OCI-LY7 (cell line): ENCODE measurements at regions not wholly inside any gene's neighbourhood (a gene's known extent, or its start where the extent isn't known, plus 50 kb on each side); places are given as distances from the start of the nearest gene placed in this dataset.
"Not testable (repeated sequence)": the region's sequence is repeated elsewhere in the genome, so short reads cannot be mapped to it uniquely, and the experiment has no call there.

Experiments used
- BruUV-seq: library from RNA; stranded (reverse); fragments of 400-500 nt; replicated peaks from 2 replicates; lab custom pipeline; 2021; lab: Mats Ljungman, UMichigan
- CTCF ChIA-PET: fragments of 300-600 bp; sonication (Branson Sonifier 250); formaldehyde crosslinking; loops from one replicate; lab custom pipeline; 2022; ENCODE audit warnings: antibody characterized with exemption; ENCODE audit not compliant: unreplicated experiment; lab: Charles Lee
- POLR2A ChIA-PET: fragments of 300-600 bp; sonication (Branson Sonifier 250); formaldehyde crosslinking; loops from one replicate; lab custom pipeline; 2022; ENCODE audit warnings: antibody characterized with exemption; lab: Charles Lee
- DNase-seq: peaks from one replicate; pipeline ENCODE4 v3.0.0-alpha.2; 2015; ENCODE audit warnings: low spot score
- H2AFZ ChIP-seq: fragments of 200-600 bp; sonication (generic), shearing (Covaris generic); 2 replicates; pipeline ENCODE4 v1.6.1; 2014; ENCODE audit warnings: mild to moderate bottlenecking, antibody characterized with exemption, low read length, moderate library complexity
- H3K27ac ChIP-seq: fragments of 200-600 bp; sonication (generic); 2 replicates; pipeline ENCODE4 v1.5.1; 2014; ENCODE audit warnings: mixed run types, low read depth, mild to moderate bottlenecking, moderate library complexity, low read length, inconsistent platforms; ENCODE audit not compliant: poor library complexity, severe bottlenecking
- H3K36me3 ChIP-seq: fragments of 200-600 bp; sonication (generic); 2 replicates; pipeline ENCODE4 v1.6.1; 2014; ENCODE audit warnings: mild to moderate bottlenecking, antibody characterized with exemption, low read length, moderate library complexity, mixed read lengths; ENCODE audit not compliant: insufficient read depth
- H3K4me1 ChIP-seq: fragments of 200-600 bp; sonication (generic); 2 replicates; pipeline ENCODE4 v1.5.1; 2014; ENCODE audit warnings: mild to moderate bottlenecking, low read length; ENCODE audit not compliant: insufficient read depth, poor library complexity, severe bottlenecking
- H3K4me2 ChIP-seq: fragments of 200-600 bp; sonication (generic); 2 replicates; pipeline ENCODE4 v1.6.1; 2014; ENCODE audit warnings: mild to moderate bottlenecking, low read length
- H3K4me3 ChIP-seq: fragments of 200-600 bp; sonication (generic); 2 replicates; pipeline ENCODE4 v1.5.1; 2014; ENCODE audit warnings: mild to moderate bottlenecking, low read depth, low read length; ENCODE audit not compliant: poor library complexity, severe bottlenecking
- H3K79me2 ChIP-seq: fragments of 200-600 bp; sonication (generic); 2 replicates; pipeline ENCODE4 v1.6.1; 2016; ENCODE audit warnings: low read depth, mild to moderate bottlenecking, low read length, moderate library complexity, mixed read lengths; ENCODE audit not compliant: insufficient read depth
- H3K9me2 ChIP-seq: fragments of 200-600 bp; sonication (generic); 2 replicates; pipeline ENCODE4 v1.6.1; 2016; ENCODE audit warnings: mild to moderate bottlenecking, low read length, mixed read lengths; ENCODE audit not compliant: insufficient read depth
- H3K9me3 ChIP-seq: fragments of 200-600 bp; sonication (generic); 2 replicates; pipeline ENCODE4 v1.6.1; 2014; ENCODE audit warnings: mild to moderate bottlenecking, mixed run types, low read length, mixed read lengths
- H4K20me1 ChIP-seq: fragments of 200-600 bp; sonication (generic); 2 replicates; pipeline ENCODE4 v1.6.1; 2014; ENCODE audit warnings: mild to moderate bottlenecking, antibody characterized with exemption, low read length, moderate library complexity, mixed read lengths; ENCODE audit not compliant: insufficient read depth
- CTCF ChIP-seq: fragments of 200-600 bp; sonication (generic); conservative IDR thresholded peaks from 2 replicates; pipeline ENCODE4 v1.5.1; 2014; ENCODE audit warnings: mild to moderate bottlenecking, antibody characterized with exemption, low read length, moderate library complexity, mixed read lengths
- EZH2phosphoT487 ChIP-seq: fragments of 200-600 bp; sonication (generic); IDR thresholded peaks from 2 replicates; pipeline ENCODE4 v1.6.1; 2018; ENCODE audit warnings: low read depth, borderline replicate concordance, mild to moderate bottlenecking, mixed run types, antibody characterized with exemption, low read length, moderate library complexity, mixed read lengths
- intact Hi-C: fragments of 100-400 bp; cut with micrococcal nuclease; formaldehyde crosslinking; loops from one replicate; pipeline ENCODE4 v1.10.0; 2022; ENCODE audit not compliant: unreplicated experiment

- CTCF ChIA-PET: interaction anchor here (0.8 kb wide), 1 partner anchor 50 kb away, joined by 5 read pairs; no protein-coding TSS in a partner anchor
- H3K4me2 ChIP-seq: peak overlapping the region; percentile 42; the same call in 1 of the 2 replicates
- POLR2A ChIA-PET: interaction anchor here (0.7 to 1.6 kb wide), 5 partner anchors 36 to 76 kb away, joined by 3 to 5 read pairs (median 3); no protein-coding TSS in a partner anchor
These were observed 671.2 kb downstream of the UQCRFS1 start for GRCh38 chr19:28541602-28542393.

DNA sequence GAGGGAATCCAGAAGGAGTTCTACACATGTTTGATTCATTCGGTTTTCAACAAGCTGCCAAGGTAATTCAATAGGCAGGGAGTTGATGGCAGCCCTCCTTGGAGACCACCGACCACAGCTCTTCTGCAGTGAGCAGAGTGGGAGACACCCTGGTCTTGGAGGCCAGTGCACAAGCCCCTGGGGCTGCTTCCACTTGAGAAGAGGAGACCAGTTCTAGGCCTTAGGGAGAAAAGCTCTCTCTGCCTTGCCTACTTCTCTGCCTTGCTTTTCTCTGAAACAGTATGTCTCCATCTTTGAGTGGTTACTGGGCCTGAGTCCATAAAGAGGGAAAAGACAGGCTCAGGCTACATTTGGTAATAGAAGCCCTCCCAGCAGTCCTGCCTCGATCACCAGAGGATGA, 671.9 kb downstream of the UQCRFS1 start:
- TF ChIP-seq CTCF (no peak), EZH2phosphoT487 (no peak)
- POLR2A ChIA-PET: interaction anchor here (1.0 kb wide), 1 partner anchor 55 kb away, joined by 3 read pairs; no protein-coding TSS in a partner anchor
- H3K4me1 ChIP-seq: peaks cover 30% of the 10 kb centered on the region

More at GRCh38 chr19:28541602-28542393, 671.2 kb downstream of the UQCRFS1 start:
- Histone ChIP-seq H3K79me2 (no peaks in the 10 kb centered on the region), H3K36me3 (no peaks in the 10 kb centered on the region; the same call in 1 of the 2 replicates), H3K9me2 (no peaks in the 10 kb centered on the region), H4K20me1 (no peaks in the 10 kb centered on the region), H3K4me3 (no peak overlapping the region), H2AFZ (peak overlapping the region; percentile 58), H3K27ac (peak overlapping the region; percentile 69), H3K9me3 (peaks cover 15% of the 10 kb centered on the region; the same call in 1 of the 2 replicates), H3K4me1 (peaks cover 30% of the 10 kb centered on the region)
- intact Hi-C loops: loop anchor here (2.0 kb wide), 1 partner anchor 91 kb away; no protein-coding TSS in a partner anchor
- DNase-seq: no peak
- no peak for TF ChIP-seq EZH2phosphoT487
- no peak for TF ChIP-seq CTCF
- no TSS peak for BruUV-seq

DNA sequence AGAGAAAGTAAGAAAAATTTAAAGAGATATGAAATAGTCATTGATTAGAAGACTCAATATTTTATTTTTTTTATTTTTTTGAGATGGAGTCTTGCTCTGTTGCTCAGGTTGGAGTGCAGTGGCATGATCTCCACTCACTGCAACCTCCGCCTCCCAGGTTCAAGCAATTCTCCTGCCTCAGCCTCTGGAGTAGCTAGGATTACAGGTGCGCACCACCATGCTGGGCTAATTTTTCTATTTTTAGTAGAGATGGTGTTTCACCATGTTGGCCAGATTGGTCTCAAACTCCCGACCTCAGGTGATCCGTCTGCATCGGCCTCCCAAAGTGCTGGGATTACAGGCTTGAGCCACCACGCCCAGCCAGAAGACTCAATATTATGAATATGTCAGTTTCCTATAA, 672.6 kb downstream of the UQCRFS1 start:
- H3K36me3 ChIP-seq, H3K4me2 ChIP-seq, H3K9me2 ChIP-seq, H3K27ac ChIP-seq, intact Hi-C loops, DNase-seq, POLR2A ChIA-PET, H2AFZ ChIP-seq, H3K79me2 ChIP-seq, H4K20me1 ChIP-seq, BruUV-seq, H3K4me3 ChIP-seq, CTCF ChIA-PET: not testable (repeated sequence)
- Histone ChIP-seq H3K9me3 (peaks cover 23% of the 10 kb centered on the region; the same call in 1 of the 2 replicates), H3K4me1 (peaks cover 32% of the 10 kb centered on the region)

More for the DNA sequence above, 671.9 kb downstream of the UQCRFS1 start:
- no peaks in the 10 kb centered on the region for H3K79me2 ChIP-seq
- no peaks in the 10 kb centered on the region for H4K20me1 ChIP-seq
- intact Hi-C loops: no loop called here
- peaks cover 20% of the 10 kb centered on the region; the same call in 1 of the 2 replicates for H3K9me3 ChIP-seq
- CTCF ChIA-PET: no interaction called here
- no peaks in the 10 kb centered on the region; the same call in 1 of the 2 replicates for H3K36me3 ChIP-seq
- no peak overlapping the region for H3K27ac ChIP-seq
- no peak for DNase-seq
- no TSS peak for BruUV-seq
- H2AFZ ChIP-seq: peak overlapping the region; percentile 58
- H3K4me3 ChIP-seq: no peak overlapping the region
- H3K4me2 ChIP-seq: no peak overlapping the region
- H3K9me2 ChIP-seq: no peaks in the 10 kb centered on the region
